Left renal pelvis (tissue), 4 donors: ENCODE measurements at regions not wholly inside any gene's neighbourhood (a gene's known extent, or its start where the extent isn't known, plus 50 kb on each side); places are given as distances from the start of the nearest gene placed in this dataset.

Experiments
- DNase-seq, 4 donors: peaks; one replicate each; pipeline ENCODE4 v3.0.0-alpha.2; 2013; ENCODE audit warnings: low read depth in 4 of 4, low spot score in 3 of 4

DNA sequence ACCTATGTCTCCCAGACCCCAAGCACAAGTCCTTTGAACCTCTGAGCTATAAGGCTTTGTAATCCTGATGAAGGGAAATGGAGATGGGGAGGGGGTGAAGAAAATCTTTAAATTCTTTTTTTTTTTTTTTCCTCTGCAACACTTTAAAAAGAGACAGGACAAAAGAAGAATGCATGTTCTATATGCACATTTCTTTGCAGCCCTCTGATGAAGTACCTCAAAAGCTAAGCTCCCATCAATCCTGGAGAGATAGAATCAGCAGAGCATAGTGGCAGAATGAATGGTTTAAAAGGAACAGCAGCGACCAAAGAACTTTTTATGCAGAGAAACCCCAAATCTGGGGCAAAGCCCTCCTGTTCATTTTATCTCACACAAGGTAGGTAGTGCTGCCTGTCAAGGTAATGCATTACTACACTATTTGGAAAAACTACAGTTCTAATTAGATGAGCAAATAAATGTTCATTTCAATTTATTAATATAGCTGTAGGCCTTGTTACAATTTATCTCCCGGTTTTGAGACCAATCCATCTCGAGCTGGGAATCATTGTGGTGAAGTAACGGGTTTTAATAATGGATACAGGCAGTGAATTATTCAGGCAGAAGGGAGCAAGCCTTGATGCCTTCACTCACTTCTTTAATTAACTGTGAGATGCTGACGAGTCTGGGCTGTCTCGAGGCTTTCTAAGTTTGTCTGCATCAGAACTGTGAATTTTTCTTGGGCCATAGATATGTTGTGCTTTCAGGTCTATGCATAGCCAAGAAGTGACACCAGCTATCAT, 173.5 kb upstream of the ZNF608 start:
- no peak for DNase-seq

DNA sequence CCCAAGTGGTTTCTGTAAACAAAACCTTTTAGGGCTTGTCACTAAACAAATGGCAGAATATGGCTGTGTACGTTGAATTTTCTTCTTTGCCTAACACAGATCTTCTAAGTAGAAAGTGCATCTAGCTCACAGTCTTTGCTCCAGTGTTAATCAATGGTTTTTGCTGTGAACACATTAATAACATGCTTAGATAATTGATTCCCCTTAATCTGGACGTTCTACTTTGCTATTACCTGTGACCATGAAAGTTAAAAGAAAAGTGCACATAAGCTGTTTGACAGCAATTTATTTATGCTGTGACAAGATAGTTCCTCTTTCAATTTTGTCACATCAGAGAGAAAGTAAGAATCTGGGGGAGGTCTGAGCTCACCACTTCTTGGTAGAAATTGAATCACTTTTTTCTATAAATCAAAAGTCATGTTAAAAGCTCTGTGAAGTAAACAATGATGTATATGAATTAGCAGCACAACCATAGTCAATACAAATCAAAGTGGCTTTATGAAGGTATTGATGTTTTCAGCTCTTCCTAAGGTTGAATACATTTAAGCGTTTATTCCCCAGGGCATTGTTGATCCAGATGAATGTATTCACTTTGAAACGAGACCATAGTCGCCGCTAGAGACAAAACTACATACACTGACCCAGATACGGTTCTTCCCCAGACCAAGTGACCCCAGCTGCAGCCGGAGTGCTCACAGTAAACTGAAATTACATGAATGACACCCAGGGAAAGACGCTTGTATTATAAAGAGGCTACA, 174.6 kb upstream of the ZNF608 start:
- no peak for DNase-seq

GRCh38 chr5:124921694-124922093, 175.3 kb upstream of the ZNF608 start:
- no peak for DNase-seq

GRCh38 chr5:124922255-124922975, 176.0 kb upstream of the ZNF608 start:
- DNase-seq, result no peak

DNA sequence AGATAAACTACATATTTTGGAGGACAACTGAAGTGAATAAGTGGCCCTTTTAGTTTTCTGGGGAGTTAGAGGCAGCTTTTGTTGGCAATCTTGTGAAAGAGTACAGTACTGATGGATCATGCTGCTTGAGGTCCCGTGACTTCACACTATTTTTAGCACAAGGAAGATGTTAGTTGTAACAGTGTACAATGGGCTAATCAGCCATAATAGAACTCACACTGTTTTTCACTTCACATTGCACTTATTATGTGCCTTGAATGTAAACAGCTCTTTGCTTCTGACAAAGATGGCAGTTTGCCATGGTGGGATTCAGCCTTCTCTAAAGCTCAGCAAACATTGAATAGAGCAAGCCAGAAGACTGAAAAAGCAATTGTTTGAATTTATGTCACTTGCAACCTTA, 176.7 kb upstream of the ZNF608 start:
- DNase-seq, result no peak

DNA sequence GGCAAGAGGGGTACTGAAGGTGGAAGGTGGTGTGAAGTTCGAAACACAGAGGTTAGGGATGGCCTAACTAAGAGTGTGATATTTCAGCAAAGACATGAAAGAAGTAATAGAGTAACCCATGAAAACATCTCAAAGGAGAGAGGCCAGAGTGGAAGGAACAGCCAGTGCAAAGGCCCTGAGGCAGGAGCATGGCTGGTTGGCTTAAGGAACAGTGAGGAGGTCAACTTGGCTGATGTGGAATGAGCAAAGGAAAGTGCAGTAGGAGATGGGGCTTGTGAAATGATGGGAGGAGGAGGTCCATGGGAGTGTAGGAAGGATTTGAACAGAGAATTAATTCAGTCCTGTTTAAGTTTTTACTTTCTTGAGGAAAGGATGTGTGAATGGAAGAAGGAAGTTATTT, 178.3 kb upstream of the ZNF608 start:
- DNase-seq, result no peak

- no peak for DNase-seq
These were observed 181.3 kb upstream of the ZNF608 start for GRCh38 chr5:124927735-124928134.

DNA sequence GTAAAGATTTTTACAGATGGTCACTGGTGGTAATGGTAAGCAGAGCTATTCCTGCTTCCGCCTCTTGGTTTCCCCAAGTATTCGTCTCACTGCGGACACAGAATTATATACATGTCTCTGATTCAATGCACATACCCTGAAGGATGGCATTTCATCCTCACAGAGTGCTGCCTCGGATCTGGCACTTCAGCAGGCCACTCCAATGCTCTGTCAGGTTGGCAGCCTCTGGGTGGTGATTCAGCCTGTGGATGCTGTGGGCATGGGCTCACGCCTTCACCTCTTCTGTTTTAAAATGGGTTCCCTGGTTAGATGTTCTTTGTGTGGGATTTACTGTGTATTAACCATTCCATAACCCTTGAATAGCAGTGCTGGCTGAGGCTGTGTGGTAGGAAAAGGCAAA, 182.6 kb upstream of the ZNF608 start:
- no peak for DNase-seq

- DNase-seq, result no peak
These were observed 186.6 kb upstream of the ZNF608 start for GRCh38 chr5:124932791-124933600.

DNA sequence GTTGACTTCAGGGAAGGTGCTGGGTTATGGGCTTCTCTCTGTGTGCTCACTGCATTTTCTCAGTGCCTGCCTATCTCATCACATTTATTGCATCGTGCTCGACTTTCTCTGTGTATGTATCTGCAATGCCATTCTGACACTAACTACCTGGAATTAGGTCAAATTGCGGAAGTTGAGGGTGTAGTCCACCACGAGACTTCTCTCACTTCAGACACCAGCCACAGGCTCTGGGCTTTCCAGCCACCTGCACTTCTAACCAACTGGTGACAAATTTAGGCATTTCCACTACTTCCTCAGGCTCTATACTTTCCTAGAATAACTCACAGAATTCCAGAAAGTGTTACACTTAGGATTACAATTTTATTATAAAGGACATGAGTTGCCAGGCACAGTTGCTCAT, 188.6 kb upstream of the ZNF608 start:
- no peak for DNase-seq

DNA sequence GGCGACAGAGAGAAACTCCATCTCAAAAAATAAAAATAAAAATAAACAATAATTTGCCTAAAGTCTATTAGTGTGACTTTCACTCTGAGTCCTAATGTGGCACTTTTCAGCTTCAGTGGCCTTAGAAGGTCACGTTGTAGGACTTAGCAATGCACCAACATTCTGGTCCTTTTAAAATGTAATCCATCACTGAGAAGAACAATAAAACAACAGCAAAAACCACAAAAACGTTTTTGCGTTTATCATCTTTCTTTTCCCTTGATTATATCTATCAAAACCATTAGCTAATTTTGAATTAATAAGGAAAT, 190.1 kb upstream of the ZNF608 start:
- DNase-seq, result no peak

DNA sequence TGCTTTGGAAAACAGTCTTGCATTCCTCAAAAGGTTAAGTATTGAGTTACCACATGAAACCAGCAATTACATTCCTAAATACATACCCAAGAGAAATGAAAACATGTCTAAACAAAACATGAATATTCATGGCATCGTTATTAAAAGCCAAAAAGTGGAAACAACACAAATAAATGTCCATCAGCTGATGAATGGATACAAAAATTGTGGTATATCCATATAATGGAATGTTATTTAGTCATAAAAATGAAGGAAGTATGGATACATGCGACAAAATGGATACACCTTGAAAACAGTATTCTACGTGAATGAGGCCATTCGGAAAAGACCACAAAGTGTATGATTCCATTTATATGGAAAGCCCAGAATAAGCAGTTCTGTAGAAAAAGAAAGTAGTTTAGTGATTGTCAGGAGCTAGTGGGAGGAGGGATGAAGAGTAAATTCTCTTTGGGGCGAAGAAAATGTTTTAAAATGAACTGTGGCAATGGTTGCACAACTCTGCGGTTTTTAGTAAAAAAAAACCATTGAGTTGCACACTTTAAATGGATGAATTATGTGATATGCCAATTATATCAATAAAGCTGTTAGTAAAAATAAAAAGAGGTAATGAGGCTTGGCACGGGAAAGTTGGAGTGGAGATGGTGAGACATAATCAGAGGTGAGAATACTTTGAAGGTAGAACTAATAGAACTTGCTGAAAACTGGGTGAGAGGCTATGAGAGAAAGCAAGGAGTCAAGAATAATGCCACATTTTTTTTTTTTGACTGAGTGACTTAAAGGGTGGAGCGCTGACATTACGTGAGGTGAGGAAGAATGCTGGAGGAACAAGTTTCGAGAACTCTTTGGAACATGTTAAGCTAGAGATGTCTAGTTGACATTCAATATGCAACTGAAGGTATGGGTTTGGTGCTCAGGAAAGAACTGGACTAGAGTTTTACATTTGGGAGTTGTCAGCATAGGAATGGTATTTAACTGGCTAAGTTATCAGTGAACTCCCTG, 194.9 kb upstream of the ZNF608 start:
- DNase-seq, result no peak

GRCh38 chr5:124948062-124948753, 201.8 kb upstream of the ZNF608 start:
- peak in 2 of 4 donors; percentile 45 to 50 for DNase-seq

GRCh38 chr5:124948754-124949275, 202.4 kb upstream of the ZNF608 start:
- DNase-seq, result peak in 1 of 4 donors; percentile 9

GRCh38 chr5:124949862-124950261, 203.4 kb upstream of the ZNF608 start:
- no peak for DNase-seq

GRCh38 chr5:124951105-124951504, 204.7 kb upstream of the ZNF608 start:
- no peak for DNase-seq

DNA sequence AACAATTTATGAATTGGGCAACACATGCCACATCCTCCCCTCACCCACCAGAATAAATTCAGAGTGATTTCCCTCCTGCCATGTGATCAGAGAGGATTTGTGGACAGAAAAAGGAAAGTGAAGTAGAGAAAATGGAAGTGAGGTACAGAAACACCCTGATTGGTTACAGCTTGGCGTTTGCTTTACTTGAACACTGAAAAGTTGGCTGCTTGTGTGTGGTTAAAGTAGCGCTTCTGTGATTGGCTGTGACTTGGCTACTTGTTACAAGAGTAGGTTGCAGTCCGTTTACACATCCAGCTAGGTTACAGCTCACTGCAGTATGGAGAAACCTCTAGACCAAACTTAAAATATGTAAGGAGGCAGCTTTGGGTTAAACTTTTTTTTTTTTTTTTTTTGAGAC, 205.2 kb upstream of the ZNF608 start:
- DNase-seq, result no peak

- no peak for DNase-seq
These were observed 205.6 kb upstream of the ZNF608 start for GRCh38 chr5:124952079-124952478.

GRCh38 chr5:124952566-124952965, 206.1 kb upstream of the ZNF608 start:
- DNase-seq, result no peak
